Cardiac fibroblast (primary cell): ENCODE measurements at regions not wholly inside any gene's neighbourhood (a gene's known extent, or its start where the extent isn't known, plus 50 kb on each side); places are given as distances from the start of the nearest gene placed in this dataset.

Experiments
- DNase-seq, 2 donors: peaks; one replicate each; pipeline versions ENCODE4 v3.0.0 to v3.0.0-alpha.2; 2010; ENCODE audit warnings: low read depth in 2 of 2
- H3K4me3 ChIP-seq, 2 donors: replicated peaks in 1 of 2; 1 replicate in 1 of 2; 2 replicates in 1 of 2; pipeline ENCODE4 v1.5.1; 2011; ENCODE audit warnings: low read depth in 2 of 2, low read length in 2 of 2, mild to moderate bottlenecking in 2 of 2, moderate library complexity in 1 of 2
- TF ChIP-seq, protein P1 (sequence below): IDR thresholded peaks from one replicate; pipeline ENCODE4 v1.5.1; 2011; ENCODE audit warnings: low read depth, mild to moderate bottlenecking, low read length, inconsistent platforms

DNA sequence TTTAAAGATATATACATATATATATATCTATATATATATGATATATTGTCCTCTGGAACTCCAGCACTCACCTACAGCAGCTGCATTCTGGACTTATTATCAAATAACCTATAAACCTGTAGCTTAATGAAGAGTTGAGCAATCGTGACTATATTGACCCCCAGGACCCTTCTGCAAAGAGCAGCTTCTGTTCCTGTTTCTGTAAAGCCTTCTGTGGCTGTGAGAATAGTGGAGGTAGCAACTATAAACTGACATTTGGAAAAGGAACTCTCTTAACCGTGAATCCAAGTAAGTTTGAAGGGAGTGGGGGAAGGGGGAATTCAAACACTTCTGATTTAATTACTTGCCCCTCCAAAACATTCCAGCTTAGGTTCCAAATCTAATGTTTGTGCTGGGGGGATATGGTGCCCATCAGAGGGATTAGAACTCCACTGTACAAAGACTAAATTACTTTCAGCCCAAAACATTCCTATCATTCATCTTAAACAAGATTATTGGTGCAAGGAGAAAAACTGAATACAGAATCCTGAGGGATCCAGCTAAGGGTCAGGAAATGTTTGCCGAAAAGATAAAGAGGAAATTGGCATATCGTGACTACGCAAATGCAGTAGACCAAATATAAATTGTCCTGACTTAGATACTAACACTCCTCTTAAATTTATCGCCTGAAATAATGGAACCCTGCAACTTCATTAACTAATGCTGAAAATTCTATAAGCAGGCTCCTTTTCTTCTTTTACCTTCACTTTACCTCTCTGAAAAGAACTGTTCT, 106.1 kb downstream of the DAD1 start:
- TF ChIP-seq, protein P1, sequence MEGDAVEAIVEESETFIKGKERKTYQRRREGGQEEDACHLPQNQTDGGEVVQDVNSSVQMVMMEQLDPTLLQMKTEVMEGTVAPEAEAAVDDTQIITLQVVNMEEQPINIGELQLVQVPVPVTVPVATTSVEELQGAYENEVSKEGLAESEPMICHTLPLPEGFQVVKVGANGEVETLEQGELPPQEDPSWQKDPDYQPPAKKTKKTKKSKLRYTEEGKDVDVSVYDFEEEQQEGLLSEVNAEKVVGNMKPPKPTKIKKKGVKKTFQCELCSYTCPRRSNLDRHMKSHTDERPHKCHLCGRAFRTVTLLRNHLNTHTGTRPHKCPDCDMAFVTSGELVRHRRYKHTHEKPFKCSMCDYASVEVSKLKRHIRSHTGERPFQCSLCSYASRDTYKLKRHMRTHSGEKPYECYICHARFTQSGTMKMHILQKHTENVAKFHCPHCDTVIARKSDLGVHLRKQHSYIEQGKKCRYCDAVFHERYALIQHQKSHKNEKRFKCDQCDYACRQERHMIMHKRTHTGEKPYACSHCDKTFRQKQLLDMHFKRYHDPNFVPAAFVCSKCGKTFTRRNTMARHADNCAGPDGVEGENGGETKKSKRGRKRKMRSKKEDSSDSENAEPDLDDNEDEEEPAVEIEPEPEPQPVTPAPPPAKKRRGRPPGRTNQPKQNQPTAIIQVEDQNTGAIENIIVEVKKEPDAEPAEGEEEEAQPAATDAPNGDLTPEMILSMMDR, result no peak
- H3K4me3 ChIP-seq, result no peak overlapping the region
- no peak for DNase-seq

- TF ChIP-seq, protein P1, result no peak
- DNase-seq, result no peak
- H3K4me3 ChIP-seq, result no peak overlapping the region
Measured at GRCh38 chr14:22482085-22482694, 106.8 kb downstream of the DAD1 start.

DNA sequence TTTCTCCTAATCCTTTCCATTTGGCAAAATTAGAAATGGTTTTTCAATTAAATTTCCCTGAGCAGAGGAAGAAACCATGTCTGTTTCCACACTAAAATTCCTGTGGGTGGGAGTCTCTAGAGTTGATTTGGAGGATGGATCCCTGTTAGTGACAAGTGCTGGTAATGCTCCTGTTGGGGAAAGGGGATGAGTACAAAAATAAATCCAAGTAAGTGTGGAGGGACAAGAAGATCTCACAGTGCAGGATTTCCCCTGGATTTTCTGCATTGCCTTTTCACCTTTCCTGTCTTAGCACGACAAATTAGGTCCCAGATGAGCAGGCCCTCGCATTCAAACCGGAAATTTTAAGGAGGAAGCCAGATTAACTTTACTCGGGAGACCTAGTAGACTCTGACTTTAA, 107.5 kb downstream of the DAD1 start:
- no peak for DNase-seq
- TF ChIP-seq, protein P1, result no peak
- no peak overlapping the region for H3K4me3 ChIP-seq

DNA sequence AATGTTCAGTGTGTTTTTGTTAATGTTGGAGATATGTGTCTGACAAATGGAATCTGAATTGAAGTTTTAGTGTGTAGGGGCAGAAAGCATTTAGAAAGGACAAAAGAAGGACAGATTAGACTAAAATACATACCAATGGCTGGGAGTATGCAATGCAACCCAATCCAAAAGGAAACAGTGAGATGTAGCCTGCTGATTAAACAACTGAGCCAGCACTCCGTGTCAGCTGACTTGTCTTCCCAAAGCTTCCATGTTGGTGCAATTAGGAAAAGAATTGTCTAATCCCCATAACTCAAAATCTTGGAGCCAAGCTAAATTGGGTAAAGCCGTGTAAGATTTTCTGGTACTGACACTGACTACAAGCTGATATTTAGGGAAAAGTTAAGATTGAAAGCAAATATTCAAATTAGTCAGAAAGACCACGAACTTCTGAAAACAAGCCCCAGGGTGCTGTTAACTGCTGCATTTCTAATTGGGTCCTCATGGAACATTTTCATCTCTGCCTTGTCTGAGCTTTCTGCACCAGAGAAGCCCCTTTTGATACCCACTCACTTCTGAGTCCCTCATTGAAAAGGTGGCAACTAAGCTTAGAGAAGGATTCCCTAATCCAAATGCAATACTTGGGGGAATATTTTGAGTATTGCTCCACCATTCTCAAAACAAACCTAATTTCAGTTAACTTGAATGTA, 109.1 kb downstream of the DAD1 start:
- no peak overlapping the region for H3K4me3 ChIP-seq
- TF ChIP-seq, protein P1, result no peak
- DNase-seq, result no peak

DNA sequence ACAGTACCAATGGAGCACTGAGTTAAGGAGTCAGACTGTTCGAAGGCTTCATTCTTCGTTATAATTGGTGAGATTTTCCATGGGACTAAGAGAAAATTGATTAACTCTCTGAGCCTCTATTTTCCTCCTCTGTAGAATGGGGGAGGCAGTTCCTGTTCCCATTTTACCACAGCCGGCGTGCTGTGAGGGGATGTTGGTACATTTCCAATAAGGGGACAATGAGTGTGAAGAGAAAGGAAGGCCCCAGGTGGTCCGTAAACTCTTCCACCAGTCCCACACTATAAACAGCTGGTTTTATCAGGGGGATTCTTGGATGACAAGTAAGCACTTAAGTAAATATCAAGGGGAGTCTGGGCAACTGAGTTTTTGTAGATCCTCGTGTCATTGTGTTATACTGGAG, 109.9 kb downstream of the DAD1 start:
- TF ChIP-seq, protein P1, result no peak
- no peak overlapping the region for H3K4me3 ChIP-seq
- DNase-seq, result no peak

GRCh38 chr14:22478670-22479069, 110.4 kb downstream of the DAD1 start:
- H3K4me3 ChIP-seq, result no peak overlapping the region
- TF ChIP-seq, protein P1, result no peak
- peak in 1 of 2 donors; percentile 62 for DNase-seq
